ENCODE measurements at regions not wholly inside any gene's neighbourhood (a gene's known extent, or its start where the extent isn't known, plus 50 kb on each side); places are given as distances from the start of the nearest gene placed in this dataset.

DNA sequence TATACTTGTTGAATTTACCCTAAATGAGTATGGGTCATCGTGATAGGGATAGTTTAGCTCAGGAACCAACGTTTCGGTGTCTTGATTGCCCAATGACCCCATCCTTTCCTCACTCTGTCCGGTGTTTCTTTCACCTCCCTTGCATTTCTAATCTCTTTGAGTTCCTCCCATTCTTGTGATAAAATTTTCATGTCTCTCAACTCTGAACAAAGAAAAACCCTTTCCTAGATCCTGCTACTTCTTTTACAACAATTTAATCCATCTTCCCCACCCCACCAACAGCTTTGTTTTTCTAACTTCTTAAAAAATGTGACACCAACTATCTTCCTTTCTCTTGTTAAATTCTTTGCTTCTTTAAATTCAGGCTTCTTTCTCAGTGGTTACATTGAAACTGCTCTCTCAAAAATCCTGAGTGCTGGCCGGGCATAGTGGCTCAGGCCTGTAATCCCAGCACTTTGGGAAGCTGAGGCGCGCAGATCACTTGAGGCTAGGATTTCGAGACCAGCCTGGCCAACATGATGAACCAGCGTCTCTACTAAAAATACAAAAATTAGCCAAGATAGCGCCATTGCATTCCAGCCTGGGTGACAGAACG, 130.3 kb upstream of the MINDY3 start:
- DNase-seq (ENCODE audit: low read depth) = no peak
- no peak overlapping the region for H3K4me3 ChIP-seq (ENCODE audit: low read depth, low read length)
- TF ChIP-seq, protein P1, sequence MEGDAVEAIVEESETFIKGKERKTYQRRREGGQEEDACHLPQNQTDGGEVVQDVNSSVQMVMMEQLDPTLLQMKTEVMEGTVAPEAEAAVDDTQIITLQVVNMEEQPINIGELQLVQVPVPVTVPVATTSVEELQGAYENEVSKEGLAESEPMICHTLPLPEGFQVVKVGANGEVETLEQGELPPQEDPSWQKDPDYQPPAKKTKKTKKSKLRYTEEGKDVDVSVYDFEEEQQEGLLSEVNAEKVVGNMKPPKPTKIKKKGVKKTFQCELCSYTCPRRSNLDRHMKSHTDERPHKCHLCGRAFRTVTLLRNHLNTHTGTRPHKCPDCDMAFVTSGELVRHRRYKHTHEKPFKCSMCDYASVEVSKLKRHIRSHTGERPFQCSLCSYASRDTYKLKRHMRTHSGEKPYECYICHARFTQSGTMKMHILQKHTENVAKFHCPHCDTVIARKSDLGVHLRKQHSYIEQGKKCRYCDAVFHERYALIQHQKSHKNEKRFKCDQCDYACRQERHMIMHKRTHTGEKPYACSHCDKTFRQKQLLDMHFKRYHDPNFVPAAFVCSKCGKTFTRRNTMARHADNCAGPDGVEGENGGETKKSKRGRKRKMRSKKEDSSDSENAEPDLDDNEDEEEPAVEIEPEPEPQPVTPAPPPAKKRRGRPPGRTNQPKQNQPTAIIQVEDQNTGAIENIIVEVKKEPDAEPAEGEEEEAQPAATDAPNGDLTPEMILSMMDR (IDR thresholded peaks at IDR 0.05; ENCODE audit: control insufficient read depth, extremely low read depth, insufficient read depth) = no peak

DNA sequence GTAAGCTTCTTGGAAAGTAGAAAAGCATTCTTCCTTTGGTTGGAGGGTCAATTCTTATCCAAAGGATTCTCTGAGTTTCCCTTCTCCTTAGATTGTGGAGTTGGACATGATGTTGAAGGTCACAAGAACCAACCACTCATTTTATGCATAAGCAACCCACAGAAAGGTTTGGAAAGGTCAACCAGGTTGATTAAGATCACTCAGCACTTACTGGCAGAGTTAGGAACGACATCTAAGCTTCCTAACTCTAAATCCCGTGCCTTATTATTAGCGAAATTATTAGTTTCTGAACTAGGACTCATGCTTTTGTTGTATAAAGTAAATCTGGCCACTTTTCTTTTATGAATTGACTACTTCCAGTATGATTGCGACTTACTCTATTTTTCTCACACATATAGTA, 137.0 kb upstream of the MINDY3 start:
- TF ChIP-seq, protein P1 (IDR thresholded peaks at IDR 0.05; ENCODE audit: control insufficient read depth, extremely low read depth, insufficient read depth) = no peak
- DNase-seq (ENCODE audit: low read depth) = no peak
- no peak overlapping the region for H3K4me3 ChIP-seq (ENCODE audit: low read depth, low read length)

DNA sequence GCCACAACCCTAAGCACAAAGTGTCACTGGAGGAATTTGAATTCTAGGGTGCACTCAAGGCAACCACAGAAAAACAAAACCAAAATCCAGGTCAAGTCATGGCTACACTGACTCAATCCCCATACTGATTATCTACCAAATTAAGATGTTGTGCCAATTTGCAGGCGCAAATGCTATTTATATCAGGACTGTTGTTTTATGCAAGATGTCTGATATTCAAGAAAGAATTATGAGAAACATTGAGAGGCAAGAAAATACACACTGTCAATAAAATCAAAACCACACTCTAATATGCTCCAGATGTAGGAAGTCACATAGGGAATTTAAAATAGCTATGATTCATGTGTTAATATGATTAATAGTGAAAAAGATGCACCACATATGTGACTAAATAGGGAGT, 141.3 kb upstream of the MINDY3 start:
- TF ChIP-seq, protein P1 (IDR thresholded peaks at IDR 0.05; ENCODE audit: control insufficient read depth, extremely low read depth, insufficient read depth) = no peak
- no peak for DNase-seq (ENCODE audit: low read depth)
- H3K4me3 ChIP-seq (ENCODE audit: low read depth, low read length) = no peak overlapping the region

DNA sequence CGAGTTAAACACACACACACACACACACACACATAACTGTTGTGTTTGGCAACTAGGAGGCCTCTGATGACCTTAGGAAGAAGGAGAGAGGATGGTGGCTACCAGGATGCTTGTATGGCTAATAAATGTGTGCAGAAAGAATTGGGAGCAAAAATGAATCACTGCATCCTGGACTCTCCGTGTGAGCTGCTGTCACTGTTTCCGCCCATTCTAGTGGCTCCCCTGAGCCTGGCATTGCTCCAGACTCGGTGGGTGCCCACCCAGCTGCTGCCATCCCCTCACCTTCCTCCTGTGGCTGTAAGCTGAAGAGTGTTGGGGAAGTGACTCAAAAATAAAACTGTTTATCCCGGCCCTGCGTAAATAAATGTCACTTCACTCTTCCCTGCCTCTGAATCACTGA, 149.5 kb upstream of the MINDY3 start:
- H3K4me3 ChIP-seq (ENCODE audit: low read depth, low read length) = no peak overlapping the region
- TF ChIP-seq, protein P1 (IDR thresholded peaks at IDR 0.05; ENCODE audit: control insufficient read depth, extremely low read depth, insufficient read depth) = no peak

DNA sequence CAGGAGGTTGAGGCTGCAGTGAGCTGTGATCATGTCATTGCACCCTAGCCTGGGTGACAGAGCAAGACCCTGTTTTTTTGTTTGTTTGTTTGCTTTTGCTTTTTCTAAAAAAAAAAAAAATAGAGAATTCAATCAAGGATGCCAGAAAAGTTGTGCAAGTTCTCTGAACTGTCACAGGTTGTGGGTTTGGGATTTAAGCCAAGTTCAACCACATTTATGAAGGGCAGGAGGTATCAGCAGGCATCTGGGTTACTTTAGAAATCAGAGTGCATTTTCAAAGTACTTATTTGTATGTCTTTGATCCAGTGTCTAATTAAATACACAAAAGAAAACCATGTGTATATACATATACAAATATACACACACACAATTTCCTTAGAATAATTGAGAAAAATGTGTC, 151.2 kb upstream of the MINDY3 start:
- TF ChIP-seq, protein P1 (IDR thresholded peaks at IDR 0.05; ENCODE audit: control insufficient read depth, extremely low read depth, insufficient read depth) = no peak
- H3K4me3 ChIP-seq (ENCODE audit: low read depth, low read length) = no peak overlapping the region
- DNase-seq (ENCODE audit: low read depth) = no peak

More for the DNA sequence above, 149.5 kb upstream of the MINDY3 start:
- no peak for DNase-seq (ENCODE audit: low read depth)

DNA sequence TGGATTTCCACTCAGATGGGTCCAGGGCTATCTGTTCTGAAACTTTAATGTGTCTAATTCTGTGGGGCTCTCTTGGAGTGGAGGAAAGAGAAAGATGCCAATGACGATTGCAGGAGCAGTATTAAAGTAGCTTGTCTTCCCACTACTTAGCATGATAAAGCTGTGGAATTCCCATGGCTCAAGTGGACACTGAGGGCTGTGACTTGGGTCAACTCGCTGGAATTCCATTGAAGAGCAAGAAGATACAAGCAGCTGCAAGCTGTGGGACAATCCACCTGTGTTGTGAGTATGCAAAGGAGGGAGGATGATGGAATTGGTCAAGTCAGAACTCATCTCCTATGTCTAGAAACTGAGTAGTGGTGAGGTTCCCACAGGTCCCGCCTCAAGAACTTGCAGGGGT, 154.2 kb upstream of the MINDY3 start:
- TF ChIP-seq, protein P1 (IDR thresholded peaks at IDR 0.05; ENCODE audit: control insufficient read depth, extremely low read depth, insufficient read depth) = no peak
- no peak overlapping the region for H3K4me3 ChIP-seq (ENCODE audit: low read depth, low read length)
- no peak for DNase-seq (ENCODE audit: low read depth)

DNA sequence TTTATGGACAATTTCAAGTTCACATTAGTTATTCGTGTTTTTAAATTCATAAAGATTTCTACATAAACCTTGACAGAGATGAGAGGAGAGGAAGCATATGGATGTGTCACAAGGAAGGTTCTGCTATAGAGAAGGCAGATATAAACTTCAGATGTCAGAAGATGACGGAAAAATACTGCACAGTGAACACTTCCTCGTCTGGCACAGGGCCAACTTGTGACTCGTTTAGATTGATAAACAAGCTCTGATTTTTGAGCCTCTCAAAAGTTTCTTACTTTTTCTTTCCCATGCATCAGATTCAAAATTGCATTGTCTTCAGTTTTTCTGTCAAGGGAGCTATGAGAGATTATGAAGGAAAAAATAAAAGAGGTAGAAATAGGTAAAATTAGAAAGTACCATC, 156.4 kb upstream of the MINDY3 start:
- TF ChIP-seq, protein P1 (IDR thresholded peaks at IDR 0.05; ENCODE audit: control insufficient read depth, extremely low read depth, insufficient read depth) = no peak
- no peak overlapping the region for H3K4me3 ChIP-seq (ENCODE audit: low read depth, low read length)
- DNase-seq (ENCODE audit: low read depth) = no peak
